HG03066 (cell line): ENCODE measurements at regions not wholly inside any gene's neighbourhood (a gene's known extent, or its start where the extent isn't known, plus 50 kb on each side); places are given as distances from the start of the nearest gene placed in this dataset.
"Not testable (repeated sequence)": the region's sequence is repeated elsewhere in the genome, so short reads cannot be mapped to it uniquely, and the experiment has no call there.

Source experiments
- ATAC-seq: cut with Tn5 transposase; IDR thresholded peaks from one replicate; pipeline ENCODE4 v1.9.1; 2021; ENCODE audit warnings: low read depth; ENCODE audit not compliant: unreplicated experiment

DNA sequence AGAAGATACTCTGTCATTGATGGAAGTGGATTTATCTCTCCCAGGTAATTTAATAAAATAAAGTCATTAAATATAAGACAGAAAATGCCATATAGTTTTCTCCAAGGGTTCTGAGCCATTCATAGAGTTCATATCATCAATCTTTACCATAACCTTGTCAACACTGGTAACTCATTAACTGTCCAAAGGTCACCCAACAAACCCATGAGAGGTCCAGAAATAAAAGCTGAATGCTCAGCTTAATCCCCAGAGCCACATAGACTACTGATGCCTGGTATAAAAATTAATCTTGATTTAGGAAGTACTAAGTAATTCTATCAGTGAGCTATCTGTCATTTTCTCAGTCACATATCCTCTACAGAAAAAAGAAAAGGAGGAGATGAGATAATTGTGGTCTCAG lies 903.0 kb upstream of the DDX18 start:
- ATAC-seq: no peak

DNA sequence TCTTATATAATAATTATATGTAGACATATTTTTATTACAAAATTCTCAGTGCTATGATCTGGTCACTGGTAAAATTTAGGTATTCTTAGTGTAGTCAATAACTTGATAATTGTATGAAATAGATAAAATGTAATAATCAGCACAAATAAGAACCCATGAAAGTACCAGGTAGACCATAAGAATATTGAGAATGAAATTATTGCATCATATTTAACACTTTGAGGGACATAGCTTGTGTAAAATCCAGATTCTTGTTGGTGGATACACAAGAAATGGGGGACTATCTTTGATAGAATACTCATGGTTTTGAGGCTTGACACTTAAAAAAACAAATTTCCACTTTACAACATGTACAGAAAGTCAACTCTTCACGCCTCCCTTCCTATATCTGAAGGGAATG lies 898.8 kb upstream of the DDX18 start:
- no peak for ATAC-seq

DNA sequence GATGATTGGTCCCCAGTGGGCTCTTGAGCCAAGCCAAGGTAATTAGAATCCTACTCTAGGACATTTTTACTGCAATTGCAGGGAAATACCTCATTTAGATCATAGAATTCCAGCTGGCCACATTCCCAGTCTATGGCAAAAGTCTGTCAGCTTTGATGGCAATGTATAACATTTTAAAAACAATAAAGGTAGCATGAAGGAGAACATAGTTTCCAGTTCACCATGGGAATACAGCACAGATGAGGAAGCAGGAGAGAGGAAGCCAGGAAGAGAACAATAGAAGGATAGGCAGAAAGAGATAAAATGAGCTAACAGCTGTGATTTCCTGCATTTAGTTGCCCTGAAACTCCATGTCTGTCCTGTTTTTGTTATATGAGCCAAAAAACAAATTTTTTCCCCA lies 897.3 kb upstream of the DDX18 start:
- ATAC-seq: no peak

GRCh38 chr2:116918574-116918973 lies 895.9 kb upstream of the DDX18 start:
- no peak for ATAC-seq

DNA sequence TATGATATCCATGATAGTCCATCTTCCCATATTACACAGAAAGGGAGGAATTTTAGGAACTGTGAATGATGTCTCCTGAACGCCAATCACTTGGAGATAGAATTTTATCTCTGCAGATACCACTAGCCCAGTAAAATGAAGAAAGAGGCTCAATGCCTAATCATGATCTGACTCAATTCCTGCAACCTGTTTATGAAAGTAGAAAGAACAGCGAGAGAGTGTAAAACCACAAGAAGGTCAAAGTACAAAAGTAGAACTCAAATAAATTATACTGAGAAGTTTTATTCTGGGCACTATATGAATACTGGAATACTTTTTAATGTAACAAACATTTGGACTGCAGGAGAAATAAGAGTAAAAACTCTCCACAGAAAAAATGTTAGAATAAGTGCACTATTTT lies 892.1 kb upstream of the DDX18 start:
- no peak for ATAC-seq

GRCh38 chr2:116924509-116924908 lies 890.0 kb upstream of the DDX18 start:
- ATAC-seq: no peak

- ATAC-seq: no peak
These were observed 879.2 kb upstream of the DDX18 start for GRCh38 chr2:116935097-116935814.

DNA sequence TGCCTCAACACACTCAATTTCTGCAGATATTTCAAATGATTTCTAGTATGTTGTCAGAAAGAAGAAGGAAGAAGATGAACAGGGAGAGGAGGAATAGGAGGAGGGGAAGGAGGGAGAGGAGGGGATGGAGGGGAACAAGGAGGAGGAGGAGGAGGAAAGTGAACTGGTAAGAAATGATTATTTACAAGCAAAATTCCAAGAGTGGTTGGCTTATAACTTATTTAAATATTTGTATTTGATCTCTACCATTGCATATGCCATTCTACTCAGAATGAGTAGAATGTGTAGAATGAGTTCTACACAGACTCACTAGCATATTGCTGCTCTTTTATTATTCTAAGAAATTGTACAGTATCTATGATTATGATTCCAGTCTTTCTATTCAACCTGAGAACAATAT lies 866.2 kb upstream of the DDX18 start:
- no peak for ATAC-seq

DNA sequence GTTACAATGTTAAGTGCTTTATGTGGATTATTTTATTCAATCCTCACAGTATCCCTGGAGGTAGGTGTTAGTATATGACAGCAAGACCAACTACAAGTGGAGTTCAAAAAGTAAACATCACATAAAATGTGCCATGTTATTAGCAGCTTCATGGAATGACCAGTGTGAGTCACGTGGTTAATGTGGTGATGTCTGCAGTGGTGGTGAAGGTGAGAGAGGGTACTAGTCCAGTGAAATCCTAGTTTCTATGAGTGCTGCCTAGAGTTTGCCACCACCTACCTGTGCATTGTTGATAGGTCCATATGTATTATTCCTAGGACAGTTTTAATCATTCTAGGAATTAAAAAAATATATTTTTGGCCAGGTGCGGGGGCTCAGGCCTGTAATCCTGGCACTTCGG lies 865.2 kb upstream of the DDX18 start:
- no peak for ATAC-seq

DNA sequence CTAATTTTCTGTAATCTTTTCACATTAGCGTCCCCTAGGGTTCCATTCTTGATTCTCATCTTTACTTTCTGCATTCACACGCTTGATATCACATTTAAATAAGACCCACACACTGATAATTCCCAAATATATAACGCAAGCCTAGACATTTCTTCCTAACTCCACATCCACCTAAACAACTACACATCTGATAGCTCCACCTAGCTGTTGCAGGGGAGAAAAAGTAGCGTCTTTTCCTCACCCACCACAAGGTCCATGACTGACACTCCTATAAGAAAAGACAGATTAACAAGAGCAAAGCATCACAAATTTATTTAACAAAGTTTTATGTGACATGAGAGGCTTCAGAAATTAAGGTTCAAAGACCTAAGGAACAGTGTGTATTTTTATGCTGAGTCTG lies 862.2 kb upstream of the DDX18 start:
- ATAC-seq: no peak

DNA sequence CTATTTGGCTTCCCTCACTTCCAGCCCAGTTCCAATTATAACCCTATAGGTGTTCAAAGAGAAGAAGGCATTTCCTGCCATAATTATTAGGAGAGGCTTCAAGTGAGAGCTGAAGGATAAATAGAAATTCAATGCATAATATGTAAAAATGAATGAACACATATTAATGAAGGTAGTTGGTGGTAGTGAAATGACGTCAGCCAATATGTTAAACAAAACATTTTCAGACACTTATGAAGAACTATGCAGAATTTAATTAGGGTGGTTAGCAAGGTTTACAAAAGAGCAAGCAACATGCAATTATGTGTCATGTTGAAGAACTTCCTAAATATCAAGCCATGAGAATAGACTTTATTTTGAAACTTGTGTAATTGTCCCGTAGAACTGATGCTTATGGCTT lies 858.8 kb upstream of the DDX18 start:
- no peak for ATAC-seq

- no peak for ATAC-seq
These were observed 838.9 kb upstream of the DDX18 start for GRCh38 chr2:116975608-116976007.

GRCh38 chr2:116979916-116980764 lies 834.4 kb upstream of the DDX18 start:
- ATAC-seq: no peak

DNA sequence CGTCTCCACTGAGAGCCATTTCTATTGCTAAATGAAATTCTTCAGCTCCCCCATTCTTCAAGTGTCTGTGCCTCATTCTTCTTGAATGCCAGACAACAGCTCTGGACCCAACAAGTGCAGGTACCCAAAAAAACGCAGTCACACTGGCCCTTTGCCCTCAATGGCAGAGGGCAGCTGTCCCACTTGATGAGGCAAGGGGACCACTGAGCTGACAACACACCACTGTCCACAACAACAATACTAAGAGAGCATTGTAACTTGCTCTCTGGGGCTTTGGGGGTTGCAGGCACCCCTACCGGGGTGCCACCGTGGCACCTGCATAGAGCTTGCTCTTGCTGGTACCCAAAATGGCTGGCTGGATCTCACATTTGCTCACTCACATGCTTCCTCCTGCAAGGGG lies 827.0 kb upstream of the DDX18 start:
- no peak for ATAC-seq

DNA sequence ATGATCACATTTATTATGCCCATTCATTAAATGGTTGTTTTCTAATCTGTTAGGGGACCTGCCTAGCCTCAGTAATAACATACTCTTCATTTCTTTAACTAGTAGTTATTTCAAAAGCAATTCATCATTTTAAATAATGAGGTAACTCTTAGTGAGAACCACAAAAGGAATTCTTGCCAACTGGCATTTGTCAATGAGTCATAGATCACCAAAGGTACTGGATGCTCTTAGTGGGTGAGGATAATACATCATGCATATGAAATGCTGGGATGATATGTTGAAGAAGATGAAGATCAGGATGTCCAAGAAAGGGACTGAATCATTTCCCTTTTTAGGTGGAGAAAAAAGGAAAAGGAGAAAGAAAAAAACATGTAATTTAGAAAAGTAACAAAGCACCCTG lies 826.2 kb upstream of the DDX18 start:
- no peak for ATAC-seq

GRCh38 chr2:117019357-117019756 lies 795.1 kb upstream of the DDX18 start:
- ATAC-seq: no peak

DNA sequence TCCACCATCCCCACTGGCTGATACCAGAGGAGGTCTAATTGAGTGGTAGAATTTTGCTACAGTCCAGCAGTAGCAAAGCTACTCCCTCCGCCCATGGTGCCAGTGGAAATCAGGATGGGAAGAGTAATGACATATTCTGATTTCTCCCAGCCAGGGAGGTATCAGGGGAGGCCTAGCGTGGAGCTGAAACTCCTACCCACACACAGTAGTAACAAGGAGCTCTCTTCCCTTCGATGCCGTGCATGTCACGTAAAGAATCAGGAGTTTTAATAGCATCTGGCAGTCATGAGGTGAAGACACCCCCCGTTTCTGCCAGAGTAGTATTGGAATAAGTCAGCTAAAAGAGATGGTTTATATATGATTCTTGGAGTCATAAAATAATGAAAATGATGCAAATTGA lies 786.8 kb upstream of the DDX18 start:
- ATAC-seq: no peak

GRCh38 chr2:117028708-117029107 lies 785.8 kb upstream of the DDX18 start:
- ATAC-seq: not testable (repeated sequence)

- no peak for ATAC-seq
These were observed 758.8 kb upstream of the DDX18 start for GRCh38 chr2:117055499-117056375.

GRCh38 chr2:117056376-117056748 lies 758.1 kb upstream of the DDX18 start:
- no peak for ATAC-seq

GRCh38 chr2:117057016-117057415 lies 757.5 kb upstream of the DDX18 start:
- no peak for ATAC-seq
